ENCODE measurements at regions not wholly inside any gene's neighbourhood (a gene's known extent, or its start where the extent isn't known, plus 50 kb on each side); places are given as distances from the start of the nearest gene placed in this dataset.

DNA sequence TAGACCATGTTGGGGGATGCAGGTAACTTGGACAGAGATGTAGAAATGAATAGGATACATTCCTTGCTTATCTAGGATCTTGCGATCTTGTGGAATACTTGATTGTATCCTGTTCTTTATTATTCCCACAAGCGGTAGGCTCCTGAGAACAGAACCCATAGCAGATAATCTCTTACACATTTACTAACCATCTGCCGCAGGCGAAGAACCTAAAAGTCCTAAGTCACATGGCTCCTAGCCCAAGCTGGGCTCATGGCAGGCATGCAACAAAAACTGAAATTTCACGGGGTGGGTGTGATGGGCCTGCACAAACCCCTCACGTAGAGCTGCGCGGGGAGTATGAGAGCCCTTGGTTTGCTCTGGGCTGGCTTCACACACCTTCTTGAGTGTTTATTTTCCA lies 177.4 kb upstream of the NECTIN1 start:
- no peak for DNase-seq (ENCODE audit: low read depth)

DNA sequence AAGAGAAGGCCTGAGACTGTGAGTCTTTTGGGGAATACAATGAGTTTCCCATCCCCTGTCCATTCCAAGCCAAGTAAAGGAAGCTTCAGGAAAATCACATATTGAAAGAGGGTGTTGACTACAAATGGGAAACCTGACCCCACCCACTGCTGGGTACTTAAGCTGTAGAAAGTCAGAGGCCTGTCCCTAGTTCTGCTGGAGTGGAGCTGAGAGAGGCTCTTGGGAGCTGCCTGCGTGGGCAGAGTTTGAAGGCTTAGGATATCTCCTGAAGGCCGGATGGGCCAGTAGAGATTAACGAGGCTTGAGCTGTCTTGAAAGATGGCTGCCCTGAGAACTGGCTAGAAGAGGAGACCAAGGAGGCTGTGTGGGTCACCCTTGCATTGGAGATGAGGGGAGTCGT lies 176.2 kb upstream of the NECTIN1 start:
- DNase-seq (ENCODE audit: low read depth): no peak

GRCh38 chr11:119904531-119905035 lies 175.6 kb upstream of the NECTIN1 start:
- DNase-seq (ENCODE audit: low read depth): no peak

DNA sequence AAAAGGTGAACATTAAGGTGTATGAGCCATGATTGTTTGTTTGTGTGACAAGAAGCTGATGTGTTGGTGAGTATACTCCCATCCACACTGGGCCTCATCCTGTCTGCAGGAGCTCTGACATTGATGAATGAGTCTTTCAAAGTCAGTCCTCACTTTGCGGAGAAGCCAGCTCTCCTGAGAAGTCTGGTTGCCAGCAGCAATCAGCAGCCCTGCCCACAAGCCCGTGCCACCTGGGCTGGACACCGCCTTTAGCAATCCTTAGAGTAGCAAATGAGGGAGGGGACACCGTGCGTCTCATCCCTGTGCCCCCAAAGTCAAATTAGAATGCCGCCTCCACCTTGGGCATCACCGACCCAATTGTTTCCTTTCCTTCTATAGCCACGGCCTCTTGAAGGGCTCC lies 174.8 kb upstream of the NECTIN1 start:
- DNase-seq (ENCODE audit: low read depth): no peak

- no peak for DNase-seq (ENCODE audit: low read depth)
These were observed 174.4 kb upstream of the NECTIN1 start for GRCh38 chr11:119903389-119903788.

GRCh38 chr11:119902656-119903231 lies 173.7 kb upstream of the NECTIN1 start:
- DNase-seq (ENCODE audit: low read depth): no peak

GRCh38 chr11:119901657-119902577 lies 172.9 kb upstream of the NECTIN1 start:
- DNase-seq (ENCODE audit: low read depth): no peak

- no peak for DNase-seq (ENCODE audit: low read depth)
These were observed 171.0 kb upstream of the NECTIN1 start for GRCh38 chr11:119899997-119900396.

DNA sequence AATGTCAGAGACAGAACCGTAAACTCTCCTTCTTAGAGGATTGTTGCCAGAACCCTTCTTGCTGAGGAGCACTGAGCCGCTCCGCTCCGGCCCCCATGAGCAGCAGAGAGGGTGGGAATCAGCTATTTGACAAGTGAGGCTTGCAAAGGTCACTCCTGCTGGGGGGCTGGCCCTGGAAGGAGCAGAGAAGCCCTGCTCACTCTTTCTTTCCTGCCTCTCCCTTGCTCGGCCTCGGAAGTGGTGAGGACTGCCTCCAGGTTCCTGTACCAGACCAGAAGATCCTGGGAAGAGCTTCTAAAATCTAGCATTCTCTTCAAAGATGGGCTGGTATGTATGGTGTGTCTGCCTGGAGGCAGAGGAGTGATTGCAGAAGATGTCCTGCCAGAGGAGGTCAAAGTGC lies 168.6 kb upstream of the NECTIN1 start:
- no peak for DNase-seq (ENCODE audit: low read depth)

DNA sequence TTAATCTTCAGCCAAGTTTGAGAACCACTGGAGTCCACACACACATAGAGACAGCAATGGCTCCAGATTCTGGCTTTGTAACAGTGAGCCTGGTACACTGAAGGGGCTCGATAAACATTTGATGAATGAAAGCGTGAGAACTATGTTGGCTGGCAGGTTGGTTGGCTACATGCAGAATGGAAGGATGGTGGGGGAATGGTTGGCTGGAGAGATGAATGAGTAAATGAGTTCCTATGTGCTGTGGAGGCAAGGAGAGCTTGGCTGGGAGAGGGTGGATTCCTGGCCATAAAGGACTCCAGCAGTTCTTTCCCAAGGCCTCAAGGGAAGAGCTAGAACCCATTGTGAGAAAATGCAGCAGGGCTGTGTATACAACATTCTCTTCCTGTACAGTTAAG lies 168.0 kb upstream of the NECTIN1 start:
- DNase-seq (ENCODE audit: low read depth): no peak

DNA sequence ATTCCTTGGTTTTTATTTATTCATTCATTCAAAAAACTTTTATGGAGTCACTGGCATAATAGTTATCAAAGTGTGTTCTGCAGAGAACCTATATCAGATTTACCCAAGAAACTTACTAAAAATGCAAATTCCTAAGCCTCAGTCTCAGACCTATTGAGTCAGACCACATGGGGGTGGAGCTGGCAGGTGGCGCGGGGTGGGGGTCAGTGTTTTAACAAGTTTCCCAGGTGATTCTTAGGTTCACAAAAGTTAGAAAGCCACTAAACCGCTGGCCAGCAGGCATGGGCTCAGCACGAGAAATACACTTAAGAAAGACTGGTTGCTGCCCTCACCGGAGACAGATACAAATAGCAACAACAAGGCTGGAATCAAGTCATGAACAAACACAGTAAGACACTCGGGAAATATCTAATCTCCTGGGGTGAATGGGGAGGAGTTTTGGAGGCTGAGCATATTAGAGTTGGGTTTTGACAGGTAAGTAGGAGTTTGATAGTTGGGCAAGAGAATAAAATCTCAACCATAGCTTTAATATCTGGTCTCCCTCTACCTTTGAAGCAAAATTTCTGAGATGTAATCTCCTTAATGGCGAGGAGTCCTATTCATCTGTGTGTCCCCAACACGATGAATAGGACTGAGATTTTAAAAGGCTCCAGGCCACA lies 167.5 kb upstream of the NECTIN1 start:
- no peak for DNase-seq (ENCODE audit: low read depth)

DNA sequence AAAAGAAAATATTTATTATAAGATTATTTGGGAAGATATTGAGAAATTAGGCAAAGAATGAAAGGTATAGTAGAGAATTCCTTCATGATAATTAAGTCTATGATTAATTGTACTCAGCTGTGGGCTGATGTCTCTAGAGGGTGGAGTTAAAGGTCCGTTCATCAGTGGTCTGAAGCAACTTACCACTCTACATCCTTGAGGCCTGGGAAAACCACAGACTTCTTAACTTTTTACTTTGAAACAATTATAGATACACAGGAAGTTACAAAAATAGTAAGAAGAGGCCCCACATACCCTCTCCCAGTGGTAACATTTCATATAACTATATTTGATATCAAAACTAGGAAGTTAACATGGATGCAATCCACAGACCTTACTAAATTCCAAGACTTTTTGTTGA lies 167.0 kb upstream of the NECTIN1 start:
- no peak for DNase-seq (ENCODE audit: low read depth)

- DNase-seq (ENCODE audit: low read depth): no peak
These were observed 165.9 kb upstream of the NECTIN1 start for GRCh38 chr11:119894916-119895315.

- DNase-seq (ENCODE audit: low read depth): no peak
These were observed 163.4 kb upstream of the NECTIN1 start for GRCh38 chr11:119892311-119892808.

DNA sequence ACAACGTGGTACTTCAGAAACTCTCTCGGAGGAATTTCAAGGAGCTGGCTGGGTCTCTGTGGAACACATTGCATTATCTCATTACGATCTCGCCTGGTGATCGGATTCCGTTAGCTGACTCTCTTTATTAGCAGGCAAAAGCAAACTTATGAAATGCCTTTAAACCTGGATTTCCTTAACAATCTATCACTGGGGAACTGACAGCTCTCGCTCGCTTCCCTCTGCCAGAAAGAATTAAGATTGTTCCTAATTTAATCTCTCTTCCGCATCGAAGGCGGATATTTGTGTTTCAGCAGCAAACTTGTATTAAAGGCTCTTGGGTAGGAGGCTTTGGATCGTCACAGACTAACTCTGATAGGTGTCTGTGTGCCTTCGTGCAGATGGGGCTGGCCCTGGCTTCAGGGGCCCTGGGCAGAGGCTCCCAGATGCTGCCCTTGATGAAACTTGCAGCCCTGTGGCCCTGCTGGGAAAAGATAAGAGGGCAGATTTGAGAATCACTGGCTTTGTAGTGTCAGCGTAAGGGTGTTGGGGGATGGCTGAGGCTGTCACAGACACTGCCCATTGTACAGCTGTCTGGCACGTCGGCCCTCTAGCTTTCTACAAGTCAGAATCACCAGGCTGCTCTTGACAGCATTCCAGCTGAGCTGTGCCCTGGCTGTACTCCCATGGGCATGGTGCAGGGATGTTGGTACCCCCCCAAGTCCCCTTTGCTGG lies 162.2 kb upstream of the NECTIN1 start:
- no peak for DNase-seq (ENCODE audit: low read depth)

- DNase-seq (ENCODE audit: low read depth): no peak
These were observed 161.5 kb upstream of the NECTIN1 start for GRCh38 chr11:119890466-119890865.

DNA sequence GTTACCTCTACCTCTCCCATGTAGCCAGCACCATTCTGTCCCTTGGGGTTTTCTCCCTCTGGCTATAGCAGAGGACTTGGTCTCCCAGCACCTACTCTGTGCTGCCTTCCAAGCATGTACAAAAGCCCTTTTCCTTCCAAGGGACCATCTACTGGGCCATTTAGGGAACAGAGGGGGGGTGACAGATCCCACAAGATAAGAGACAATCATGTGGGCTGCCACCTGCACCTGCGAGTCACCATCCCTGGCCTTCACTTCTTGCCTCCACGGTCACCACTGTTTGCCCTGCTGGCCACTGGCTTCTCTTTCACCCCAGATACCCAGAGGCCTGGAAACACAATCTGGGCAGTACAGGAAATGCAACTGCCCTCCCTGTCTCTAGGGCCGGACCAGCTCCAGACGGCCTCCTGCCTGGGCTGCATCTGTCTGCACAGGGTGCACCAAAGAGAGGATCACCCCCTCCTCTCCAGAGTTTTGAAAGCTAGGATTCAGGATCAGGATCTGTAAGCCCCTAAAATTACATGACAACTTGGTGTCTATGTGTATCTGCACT lies 160.8 kb upstream of the NECTIN1 start:
- DNase-seq (ENCODE audit: low read depth): no peak

DNA sequence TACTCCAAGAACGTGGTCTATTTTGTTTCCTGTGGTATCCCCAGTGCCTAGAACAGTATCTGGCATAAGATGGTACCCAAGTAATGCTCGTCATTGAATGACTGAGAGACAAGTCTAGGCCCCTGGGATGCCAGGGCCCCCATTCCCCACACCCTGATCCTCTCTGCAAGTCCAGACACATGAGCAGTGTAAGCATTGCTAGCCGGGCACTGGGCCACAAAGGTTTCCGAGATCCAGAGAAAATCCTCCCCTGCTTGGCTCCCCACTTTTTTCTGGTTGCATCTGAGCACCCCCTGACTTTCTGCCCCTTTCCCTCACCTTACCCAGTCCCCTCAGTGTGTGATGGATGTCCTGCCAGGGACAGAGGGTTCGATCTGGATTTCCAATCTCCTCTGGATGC lies 160.1 kb upstream of the NECTIN1 start:
- no peak for DNase-seq (ENCODE audit: low read depth)

DNA sequence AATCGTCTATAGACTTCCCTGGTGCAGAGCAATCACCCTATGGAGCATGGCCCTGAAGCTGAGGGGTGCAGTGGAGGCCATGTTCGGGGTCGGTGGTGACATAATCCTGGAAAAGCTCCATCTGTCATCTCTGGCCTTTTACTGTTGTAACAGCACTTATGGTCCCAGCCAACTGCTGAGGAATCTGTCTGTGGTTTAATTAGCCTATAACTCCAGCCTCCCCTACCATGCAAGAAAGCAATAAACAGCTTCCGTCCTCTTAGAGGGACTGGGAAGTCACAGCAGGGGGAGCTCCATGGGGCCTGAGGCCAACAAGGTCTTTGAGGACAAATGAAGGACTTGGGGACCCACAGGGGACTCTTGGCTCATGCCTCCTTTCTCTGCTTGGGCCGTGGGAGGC lies 159.1 kb upstream of the NECTIN1 start:
- DNase-seq (ENCODE audit: low read depth): peak; percentile 5

DNA sequence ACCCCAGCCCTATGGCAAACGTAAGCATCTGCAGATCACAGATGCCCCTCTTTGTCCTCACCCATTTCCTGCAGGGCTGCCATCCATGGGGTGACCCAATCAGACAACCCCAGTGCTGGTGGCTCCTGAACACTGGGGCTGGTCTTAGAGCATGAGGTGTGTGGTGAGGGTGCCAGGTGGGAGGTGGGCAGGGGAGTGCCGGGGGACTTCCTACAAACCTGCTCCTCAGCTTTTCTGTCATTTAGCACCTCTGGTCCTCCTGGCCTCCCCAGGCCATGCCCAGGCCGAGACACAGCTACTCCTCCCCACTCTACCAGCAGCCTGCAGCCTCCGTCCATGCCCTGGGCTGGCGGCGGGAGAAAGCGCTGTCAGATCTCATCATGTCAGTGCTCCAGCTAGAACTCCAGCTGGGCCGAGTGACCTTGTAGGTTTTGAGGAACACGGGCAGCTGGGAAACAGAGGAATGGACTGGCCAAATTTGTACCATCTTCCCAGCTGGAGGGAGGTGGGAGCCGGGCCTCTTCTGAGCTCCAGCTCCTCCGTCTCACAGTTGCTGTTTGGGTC lies 157.7 kb upstream of the NECTIN1 start:
- DNase-seq (ENCODE audit: low read depth): no peak

GRCh38 chr11:119885861-119886567 lies 157.0 kb upstream of the NECTIN1 start:
- DNase-seq (ENCODE audit: low read depth): no peak
